Vagina (tissue), 2 donors: ENCODE measurements at regions not wholly inside any gene's neighbourhood (a gene's known extent, or its start where the extent isn't known, plus 50 kb on each side); places are given as distances from the start of the nearest gene placed in this dataset.
"Not testable (repeated sequence)": the region's sequence is repeated elsewhere in the genome, so short reads cannot be mapped to it uniquely, and the experiment has no call there.

Experiments
- DNase-seq, 2 donors: peaks; one replicate each; pipeline ENCODE4 v3.0.0-alpha.2; 2017; ENCODE audit errors: extremely low spot score in 2 of 2
- H3K27ac ChIP-seq: fragments of 200-600 bp; sonication (generic); one replicate; pipeline ENCODE4 v1.5.1; 2019
- H3K27me3 ChIP-seq: fragments of 200-600 bp; sonication (generic); one replicate; pipeline ENCODE4 v1.5.1; 2019
- H3K36me3 ChIP-seq, 2 donors: fragments of 200-600 bp; sonication (generic); one replicate each; pipeline ENCODE4 v1.5.1; 2017 to 2019
- H3K4me1 ChIP-seq: fragments of 200-600 bp; sonication (generic); one replicate; pipeline ENCODE4 v1.5.1; 2019
- H3K4me3 ChIP-seq, 2 donors: fragments of 200-600 bp; sonication (generic); 1 replicate in 1 of 2; 2 replicates in 1 of 2; pipeline ENCODE4 v1.5.1; 2016 to 2019
- H3K9me3 ChIP-seq: fragments of 200-600 bp; sonication (generic); one replicate; pipeline ENCODE4 v1.5.1; 2019
- CTCF ChIP-seq, 3 experiments: fragments of 450-650 bp in 2 of 3; fragments of 200-600 bp in 1 of 3; sonication (generic) in 1 of 3; IDR thresholded peaks; one replicate each; pipeline ENCODE4 v1.5.1; 2017 to 2019; ENCODE audit warnings: antibody characterized with exemption in 3 of 3, mild to moderate bottlenecking in 2 of 3, moderate library complexity in 2 of 3
- POLR2A ChIP-seq, 2 donors: fragments of 450-650 bp; IDR thresholded peaks; one replicate each; pipeline ENCODE4 v1.6.1; 2017; ENCODE audit warnings: antibody characterized with exemption in 2 of 2, mild to moderate bottlenecking in 2 of 2, moderate library complexity in 2 of 2
- POLR2AphosphoS5 ChIP-seq, 2 donors: sonication (generic); formaldehyde crosslinking; IDR thresholded peaks; one replicate each; pipeline ENCODE4 v1.9.0; 2017; ENCODE audit warnings: antibody characterized with exemption in 2 of 2, mild to moderate bottlenecking in 2 of 2, low read depth in 1 of 2; ENCODE audit not compliant: insufficient read depth in 1 of 2
- intact Hi-C: fragments of 100-400 bp; cut with DNase I; formaldehyde crosslinking; loops from one replicate; pipeline ENCODE4 v1.15.1; 2023

- TF ChIP-seq CTCF (IDR thresholded peaks at IDR 0.05) (no peak), POLR2AphosphoS5 (IDR thresholded peaks at IDR 0.05; ENCODE audit: insufficient read depth in 1 of 2, low read depth in 1 of 2) (no peak), POLR2A (IDR thresholded peaks at IDR 0.05) (no peak)
- intact Hi-C loops: no loop called here
Observed at GRCh38 chr7:80302636-80303035, 168.0 kb downstream of the GNAI1 start.

GRCh38 chr7:80302078-80302477 lies 167.4 kb downstream of the GNAI1 start:
- Histone ChIP-seq H3K9me3 (no peaks in the 10 kb centered on the region), H3K27me3 (no peaks in the 10 kb centered on the region), H3K4me3 (no peak overlapping the region), H3K4me1 (no peaks in the 10 kb centered on the region), H3K36me3 (no peaks in the 10 kb centered on the region), H3K27ac (no peak overlapping the region)
- TF ChIP-seq POLR2A (IDR thresholded peaks at IDR 0.05) (no peak), CTCF (IDR thresholded peaks at IDR 0.05) (no peak), POLR2AphosphoS5 (IDR thresholded peaks at IDR 0.05; ENCODE audit: insufficient read depth in 1 of 2, low read depth in 1 of 2) (no peak)
- no peak for DNase-seq
- intact Hi-C loops: no loop called here

More at GRCh38 chr7:80302636-80303035, 168.0 kb downstream of the GNAI1 start:
- Histone ChIP-seq H3K4me3 (no peak overlapping the region), H3K27me3 (no peaks in the 10 kb centered on the region), H3K4me1 (no peaks in the 10 kb centered on the region), H3K9me3 (no peaks in the 10 kb centered on the region), H3K36me3 (no peaks in the 10 kb centered on the region), H3K27ac (no peak overlapping the region)
- no peak for DNase-seq

- Histone ChIP-seq H3K36me3 (no peaks in the 10 kb centered on the region), H3K27ac (no peak overlapping the region), H3K27me3 (no peaks in the 10 kb centered on the region), H3K9me3 (no peaks in the 10 kb centered on the region), H3K4me3 (no peak overlapping the region), H3K4me1 (no peaks in the 10 kb centered on the region)
- no peak for DNase-seq
- intact Hi-C loops: no loop called here
- no peak for TF ChIP-seq POLR2AphosphoS5 (IDR thresholded peaks at IDR 0.05; ENCODE audit: insufficient read depth in 1 of 2, low read depth in 1 of 2)
- no peak for TF ChIP-seq CTCF (IDR thresholded peaks at IDR 0.05)
- TF ChIP-seq POLR2A (IDR thresholded peaks at IDR 0.05): no peak
Observed at GRCh38 chr7:80298201-80298600, 163.6 kb downstream of the GNAI1 start.

DNA sequence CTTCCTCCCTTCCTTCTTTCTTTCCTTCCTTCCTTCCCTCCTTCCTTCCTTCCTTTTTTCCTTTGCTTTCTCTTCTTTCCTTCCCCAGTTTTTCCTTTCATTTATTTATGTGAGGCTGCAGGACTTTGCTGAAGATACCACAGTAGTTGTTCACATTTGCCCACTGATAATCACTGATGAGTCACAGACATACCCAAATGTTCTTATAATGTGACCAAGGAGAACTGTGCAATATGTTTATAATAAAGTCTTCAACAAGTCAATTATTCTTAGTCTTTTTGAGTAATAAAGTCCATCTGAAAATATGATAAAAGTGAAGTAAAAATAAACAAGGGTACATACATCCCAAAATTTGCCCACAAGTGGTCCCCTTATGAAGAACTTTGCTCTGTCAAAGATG lies 159.7 kb downstream of the GNAI1 start:
- no peak overlapping the region for H3K4me3 ChIP-seq
- H3K9me3 ChIP-seq: no peaks in the 10 kb centered on the region
- no peak for DNase-seq
- TF ChIP-seq POLR2AphosphoS5 (IDR thresholded peaks at IDR 0.05; ENCODE audit: insufficient read depth in 1 of 2, low read depth in 1 of 2): no peak
- no peaks in the 10 kb centered on the region for H3K27me3 ChIP-seq
- H3K4me1 ChIP-seq: no peaks in the 10 kb centered on the region
- no peak overlapping the region for H3K27ac ChIP-seq
- no peaks in the 10 kb centered on the region for H3K36me3 ChIP-seq
- intact Hi-C loops: no loop called here

- H3K36me3 ChIP-seq, DNase-seq, intact Hi-C loops, H3K9me3 ChIP-seq, H3K27ac ChIP-seq, H3K4me1 ChIP-seq, H3K27me3 ChIP-seq, H3K4me3 ChIP-seq: not testable (repeated sequence)
Observed at GRCh38 chr7:80292634-80293033, 158.0 kb downstream of the GNAI1 start.

GRCh38 chr7:80288175-80289122 lies 153.8 kb downstream of the GNAI1 start:
- H3K9me3 ChIP-seq: no peaks in the 10 kb centered on the region
- TF ChIP-seq POLR2AphosphoS5 (IDR thresholded peaks at IDR 0.05; ENCODE audit: insufficient read depth in 1 of 2, low read depth in 1 of 2): no peak
- TF ChIP-seq CTCF (IDR thresholded peaks at IDR 0.05): no peak
- TF ChIP-seq POLR2A (IDR thresholded peaks at IDR 0.05): no peak
- H3K36me3 ChIP-seq: no peaks in the 10 kb centered on the region
- no peaks in the 10 kb centered on the region for H3K27me3 ChIP-seq
- no peaks in the 10 kb centered on the region for H3K4me1 ChIP-seq
- H3K27ac ChIP-seq: no peak overlapping the region
- intact Hi-C loops: no loop called here
- DNase-seq: no peak
- H3K4me3 ChIP-seq: no peak overlapping the region
